Gastroesophageal sphincter (tissue), 4 donors: ENCODE measurements at regions not wholly inside any gene's neighbourhood (a gene's known extent, or its start where the extent isn't known, plus 50 kb on each side); places are given as distances from the start of the nearest gene placed in this dataset.

Source experiments
- ATAC-seq: fragments of 150-250 bp; one replicate; pipeline ENCODE4 v1.9.1; 2016; ENCODE audit warnings: mild to moderate bottlenecking, moderate library complexity
- H3K27ac ChIP-seq, 4 donors: fragments of 200-600 bp; sonication (generic) in 3 of 4; 1 replicate in 3 of 4; 2 replicates in 1 of 4; pipeline ENCODE4 v1.5.1; 2016 to 2019
- H3K27me3 ChIP-seq: fragments of 200-600 bp; sonication (generic); one replicate; pipeline ENCODE4 v1.5.1; 2019
- H3K36me3 ChIP-seq, 2 donors: fragments of 200-600 bp; sonication (generic); one replicate each; pipeline ENCODE4 v1.5.1; 2019; ENCODE audit warnings: control low read depth in 1 of 2
- H3K4me1 ChIP-seq, 3 donors: fragments of 200-600 bp; sonication (generic); 1 replicate in 2 of 3; 2 replicates in 1 of 3; pipeline ENCODE4 v1.5.1; 2016 to 2019; ENCODE audit warnings: control low read depth in 2 of 3
- H3K4me3 ChIP-seq, 2 donors: fragments of 200-600 bp; sonication (generic); one replicate each; pipeline ENCODE4 v1.5.1; 2019; ENCODE audit warnings: mild to moderate bottlenecking in 1 of 2, moderate library complexity in 1 of 2
- H3K9me3 ChIP-seq, 3 donors: fragments of 200-600 bp; sonication (generic); one replicate each; pipeline ENCODE4 v1.5.1; 2017 to 2019; ENCODE audit warnings: control low read depth in 2 of 3
- CTCF ChIP-seq, 4 experiments: fragments of 200-600 bp in 2 of 4; fragments of 450-650 bp in 2 of 4; sonication (generic) in 1 of 4; IDR thresholded peaks; one replicate each; pipeline ENCODE4 v1.5.1; 2017 to 2019; ENCODE audit warnings: antibody characterized with exemption in 4 of 4, mild to moderate bottlenecking in 2 of 4, moderate library complexity in 2 of 4
- EP300 ChIP-seq: sonication (generic); formaldehyde crosslinking; IDR thresholded peaks from one replicate; pipeline ENCODE4 v1.6.1; 2017; ENCODE audit warnings: antibody characterized with exemption, mild to moderate bottlenecking
- POLR2A ChIP-seq, 2 donors: fragments of 450-650 bp; IDR thresholded peaks; one replicate each; pipeline ENCODE4 v1.6.1; 2017; ENCODE audit warnings: antibody characterized with exemption in 2 of 2, mild to moderate bottlenecking in 2 of 2, moderate library complexity in 1 of 2
- POLR2AphosphoS5 ChIP-seq: sonication (generic); formaldehyde crosslinking; IDR thresholded peaks from one replicate; pipeline ENCODE4 v1.6.1; 2017; ENCODE audit warnings: antibody characterized with exemption
- WGBS, 2 donors: methylation state at CpG; one replicate each; pipeline ENCODE4 v1.1.5; 2018; ENCODE audit warnings: low coverage in 1 of 2; 5-methylcytosine and 5-hydroxymethylcytosine counted together

- Histone ChIP-seq H3K27ac (no peak overlapping the region), H3K4me3 (no peak overlapping the region), H3K36me3 (no peaks in the 10 kb centered on the region), H3K9me3 (peaks cover 0 to 44% (median 0%) of the 10 kb centered on the region in 3 donors), H3K27me3 (peaks cover 32% of the 10 kb centered on the region), H3K4me1 (no peaks in the 10 kb centered on the region)
- WGBS, 2 donors, result 58 to 88% methylated on average over 2 to 6 of the region's 17 CpGs
- no peak for ATAC-seq
- TF ChIP-seq CTCF (IDR thresholded peaks at IDR 0.05) (no peak), POLR2AphosphoS5 (no peak), POLR2A (IDR thresholded peaks at IDR 0.05) (no peak), EP300 (no peak)
Observed at GRCh38 chr16:87133966-87134627, 183.1 kb downstream of the C16orf95 start.

GRCh38 chr16:87134628-87134995 is 182.6 kb downstream of the C16orf95 start:
- no peaks in the 10 kb centered on the region for H3K36me3 ChIP-seq
- no peak for ATAC-seq
- peaks cover 28% of the 10 kb centered on the region for H3K27me3 ChIP-seq
- H3K27ac ChIP-seq, result no peak overlapping the region
- no peaks in the 10 kb centered on the region for H3K4me1 ChIP-seq
- TF ChIP-seq CTCF (IDR thresholded peaks at IDR 0.05), result no peak
- no peak for TF ChIP-seq POLR2AphosphoS5
- no peak for TF ChIP-seq POLR2A (IDR thresholded peaks at IDR 0.05)
- no peak for TF ChIP-seq EP300
- H3K4me3 ChIP-seq, result no peak overlapping the region
- 84 to 100% methylated on average over 2 to 6 of the region's 7 CpGs for WGBS, 2 donors
- H3K9me3 ChIP-seq, result peaks cover 0 to 39% (median 0%) of the 10 kb centered on the region in 3 donors

GRCh38 chr16:87135246-87136030 is 181.8 kb downstream of the C16orf95 start:
- H3K9me3 ChIP-seq, result peaks cover 0 to 33% (median 0%) of the 10 kb centered on the region in 3 donors
- no peaks in the 10 kb centered on the region for H3K36me3 ChIP-seq
- no peak overlapping the region for H3K4me3 ChIP-seq
- no peak for TF ChIP-seq EP300
- TF ChIP-seq POLR2A (IDR thresholded peaks at IDR 0.05), result no peak
- no peak for TF ChIP-seq CTCF (IDR thresholded peaks at IDR 0.05)
- no peak for TF ChIP-seq POLR2AphosphoS5
- peaks cover 28% of the 10 kb centered on the region for H3K27me3 ChIP-seq
- H3K4me1 ChIP-seq, result no peaks in the 10 kb centered on the region
- no peak for ATAC-seq
- no peak overlapping the region for H3K27ac ChIP-seq
- 20 to 66% methylated on average over 3 to 9 of the region's 9 CpGs for WGBS, 2 donors

- TF ChIP-seq EP300 (no peak), CTCF (IDR thresholded peaks at IDR 0.05) (no peak), POLR2AphosphoS5 (no peak), POLR2A (IDR thresholded peaks at IDR 0.05) (no peak)
- Histone ChIP-seq H3K27me3 (peaks cover 13% of the 10 kb centered on the region), H3K27ac (no peak overlapping the region), H3K9me3 (peaks cover 0 to 7% (median 0%) of the 10 kb centered on the region in 3 donors), H3K36me3 (no peaks in the 10 kb centered on the region), H3K4me1 (no peaks in the 10 kb centered on the region), H3K4me3 (no peak overlapping the region)
- no peak for ATAC-seq
- WGBS, 2 donors, result no CpG with 5 or more reads among the region's 4 CpGs
Observed at GRCh38 chr16:87138316-87138715, 178.9 kb downstream of the C16orf95 start.
